GM10266 (cell line): ENCODE measurements at regions not wholly inside any gene's neighbourhood (a gene's known extent, or its start where the extent isn't known, plus 50 kb on each side); places are given as distances from the start of the nearest gene placed in this dataset.

Experiments used
- DNase-seq: peaks from one replicate; pipeline ENCODE4 v3.0.0; 2012; ENCODE audit errors: extremely low spot score
- TF ChIP-seq, protein P1 (sequence below): IDR thresholded peaks from 2 replicates; pipeline ENCODE4 v1.5.1; 2012; ENCODE audit warnings: mild to moderate bottlenecking, low read depth; ENCODE audit not compliant: control insufficient read depth, insufficient read depth; ENCODE audit errors: missing control alignments

DNA sequence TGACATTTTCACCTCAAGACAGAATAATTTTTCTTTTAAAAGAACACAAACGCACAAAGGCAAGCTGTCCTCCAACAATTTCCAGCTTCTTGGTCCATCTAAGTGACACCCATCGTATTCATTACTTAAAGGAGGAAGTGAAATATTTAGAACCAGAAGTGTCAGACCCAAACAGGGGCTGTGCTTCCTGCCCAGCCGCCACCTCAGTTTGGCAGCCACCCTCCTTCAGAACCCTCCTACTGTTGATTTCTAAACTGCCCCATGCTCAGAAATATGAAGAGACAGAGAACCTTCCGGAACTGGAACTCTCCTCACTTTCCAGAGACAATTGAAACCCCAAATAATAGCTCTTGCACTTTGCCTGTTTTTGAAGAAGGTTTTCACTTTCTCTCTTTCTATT lies 734.8 kb upstream of the SALL3 start:
- DNase-seq: no peak
- TF ChIP-seq, protein P1, sequence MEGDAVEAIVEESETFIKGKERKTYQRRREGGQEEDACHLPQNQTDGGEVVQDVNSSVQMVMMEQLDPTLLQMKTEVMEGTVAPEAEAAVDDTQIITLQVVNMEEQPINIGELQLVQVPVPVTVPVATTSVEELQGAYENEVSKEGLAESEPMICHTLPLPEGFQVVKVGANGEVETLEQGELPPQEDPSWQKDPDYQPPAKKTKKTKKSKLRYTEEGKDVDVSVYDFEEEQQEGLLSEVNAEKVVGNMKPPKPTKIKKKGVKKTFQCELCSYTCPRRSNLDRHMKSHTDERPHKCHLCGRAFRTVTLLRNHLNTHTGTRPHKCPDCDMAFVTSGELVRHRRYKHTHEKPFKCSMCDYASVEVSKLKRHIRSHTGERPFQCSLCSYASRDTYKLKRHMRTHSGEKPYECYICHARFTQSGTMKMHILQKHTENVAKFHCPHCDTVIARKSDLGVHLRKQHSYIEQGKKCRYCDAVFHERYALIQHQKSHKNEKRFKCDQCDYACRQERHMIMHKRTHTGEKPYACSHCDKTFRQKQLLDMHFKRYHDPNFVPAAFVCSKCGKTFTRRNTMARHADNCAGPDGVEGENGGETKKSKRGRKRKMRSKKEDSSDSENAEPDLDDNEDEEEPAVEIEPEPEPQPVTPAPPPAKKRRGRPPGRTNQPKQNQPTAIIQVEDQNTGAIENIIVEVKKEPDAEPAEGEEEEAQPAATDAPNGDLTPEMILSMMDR: no peak

GRCh38 chr18:78245451-78245850 lies 734.2 kb upstream of the SALL3 start:
- TF ChIP-seq, protein P1: no peak
- no peak for DNase-seq

DNA sequence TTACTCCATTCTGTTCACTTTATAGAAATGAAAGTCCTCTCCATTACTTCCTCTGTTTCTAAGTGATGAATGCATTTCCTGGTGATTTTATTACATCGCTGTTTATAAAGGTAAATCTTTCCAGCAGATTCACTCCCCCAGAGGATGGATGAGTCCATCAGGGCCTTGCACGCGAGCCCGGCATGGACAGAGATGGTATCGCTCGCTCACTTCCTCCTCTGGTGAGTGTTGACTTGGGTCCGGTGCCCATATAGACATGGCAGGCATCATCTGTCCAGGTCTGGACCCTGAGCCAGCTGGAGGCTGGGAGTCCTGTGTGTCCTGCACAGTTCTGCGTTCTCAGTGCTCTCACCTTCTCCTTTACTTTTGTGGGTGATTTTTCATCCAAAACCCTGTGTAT lies 733.6 kb upstream of the SALL3 start:
- TF ChIP-seq, protein P1: no peak
- no peak for DNase-seq

DNA sequence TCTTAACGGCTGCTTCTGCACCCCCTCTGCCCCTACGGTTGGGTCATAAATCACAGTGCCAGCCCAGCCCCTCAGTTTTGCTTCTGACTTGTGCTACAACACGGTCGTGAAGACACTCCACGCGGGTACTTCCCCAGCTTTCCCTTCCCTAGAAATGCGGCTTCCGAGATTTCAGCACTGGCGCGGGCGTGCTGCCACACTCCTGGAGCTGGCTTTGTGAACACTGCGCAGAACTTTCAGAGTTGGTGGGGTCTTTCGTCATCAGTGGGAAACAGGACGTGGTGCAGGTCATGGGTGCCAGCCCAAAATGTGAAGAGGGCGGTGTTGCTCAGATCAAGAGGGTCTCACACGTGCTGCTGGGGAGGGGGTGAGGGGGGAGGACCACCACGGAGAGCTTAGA lies 733.0 kb upstream of the SALL3 start:
- TF ChIP-seq, protein P1: no peak
- DNase-seq: no peak

- DNase-seq: no peak
Measured at GRCh38 chr18:78247615-78248289, 731.9 kb upstream of the SALL3 start.

GRCh38 chr18:78255013-78255412 lies 724.6 kb upstream of the SALL3 start:
- TF ChIP-seq, protein P1: no peak
- DNase-seq: no peak

More at GRCh38 chr18:78247615-78248289, 731.9 kb upstream of the SALL3 start:
- TF ChIP-seq, protein P1: no peak

- no peak for DNase-seq
Measured at GRCh38 chr18:78268226-78268988, 711.2 kb upstream of the SALL3 start.

More at GRCh38 chr18:78268226-78268988, 711.2 kb upstream of the SALL3 start:
- TF ChIP-seq, protein P1: no peak
